ENCODE measurements at regions not wholly inside any gene's neighbourhood (a gene's known extent, or its start where the extent isn't known, plus 50 kb on each side); places are given as distances from the start of the nearest gene placed in this dataset.

DNA sequence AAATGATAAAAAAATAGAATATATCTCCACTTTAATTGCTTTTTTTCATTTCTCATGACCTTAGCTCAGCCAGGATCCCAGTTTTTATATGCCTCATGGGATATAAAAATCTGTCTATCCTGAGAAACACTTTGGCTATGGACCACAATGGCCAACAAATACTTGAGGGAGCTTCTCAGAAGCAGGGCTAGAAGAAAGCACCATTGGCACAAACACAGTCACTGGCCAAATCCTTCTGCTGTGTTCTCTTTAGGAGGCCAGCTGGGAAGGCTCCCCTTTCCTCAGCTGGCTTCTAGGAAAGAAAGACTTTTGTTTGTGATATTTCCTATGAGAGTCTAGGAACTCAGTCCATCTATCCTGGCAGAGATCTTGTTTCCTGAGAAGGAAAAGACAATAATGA, 856.2 kb upstream of the GHITM start:
- TF ChIP-seq, protein P1, sequence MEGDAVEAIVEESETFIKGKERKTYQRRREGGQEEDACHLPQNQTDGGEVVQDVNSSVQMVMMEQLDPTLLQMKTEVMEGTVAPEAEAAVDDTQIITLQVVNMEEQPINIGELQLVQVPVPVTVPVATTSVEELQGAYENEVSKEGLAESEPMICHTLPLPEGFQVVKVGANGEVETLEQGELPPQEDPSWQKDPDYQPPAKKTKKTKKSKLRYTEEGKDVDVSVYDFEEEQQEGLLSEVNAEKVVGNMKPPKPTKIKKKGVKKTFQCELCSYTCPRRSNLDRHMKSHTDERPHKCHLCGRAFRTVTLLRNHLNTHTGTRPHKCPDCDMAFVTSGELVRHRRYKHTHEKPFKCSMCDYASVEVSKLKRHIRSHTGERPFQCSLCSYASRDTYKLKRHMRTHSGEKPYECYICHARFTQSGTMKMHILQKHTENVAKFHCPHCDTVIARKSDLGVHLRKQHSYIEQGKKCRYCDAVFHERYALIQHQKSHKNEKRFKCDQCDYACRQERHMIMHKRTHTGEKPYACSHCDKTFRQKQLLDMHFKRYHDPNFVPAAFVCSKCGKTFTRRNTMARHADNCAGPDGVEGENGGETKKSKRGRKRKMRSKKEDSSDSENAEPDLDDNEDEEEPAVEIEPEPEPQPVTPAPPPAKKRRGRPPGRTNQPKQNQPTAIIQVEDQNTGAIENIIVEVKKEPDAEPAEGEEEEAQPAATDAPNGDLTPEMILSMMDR (IDR thresholded peaks at IDR 0.05; ENCODE audit: low read length): no peak
- no peak for TF ChIP-seq EZH2 (IDR thresholded peaks at IDR 0.05; ENCODE audit: borderline replicate concordance, low read length)
- Histone ChIP-seq H3K9me3 (ENCODE audit: low read length) (no peaks in the 10 kb centered on the region), H3F3A (ENCODE audit: insufficient read depth, low read length) (no peaks in the 10 kb centered on the region; the same call in 1 of the 2 replicates), H3K79me2 (ENCODE audit: insufficient read depth, low read length) (no peaks in the 10 kb centered on the region), H3K9ac (ENCODE audit: low read length) (no peak overlapping the region), H3K4me2 (ENCODE audit: low read length) (no peak overlapping the region), H3K4me3 (ENCODE audit: low read depth, low read length, poor library complexity, severe bottlenecking) (no peak overlapping the region), H4K20me1 (ENCODE audit: insufficient read depth, low read length) (no peaks in the 10 kb centered on the region), H3K36me3 (ENCODE audit: insufficient read depth, low read length) (no peaks in the 10 kb centered on the region), H3K9me2 (ENCODE audit: low read depth, low read length) (no peaks in the 10 kb centered on the region), H3K27ac (ENCODE audit: low read depth, low read length, poor library complexity, severe bottlenecking) (no peak overlapping the region), H3K4me1 (ENCODE audit: insufficient read depth, low read length, severe bottlenecking) (no peaks in the 10 kb centered on the region), H3K27me3 (ENCODE audit: insufficient read depth, low read length) (no peaks in the 10 kb centered on the region), H2AFZ (ENCODE audit: low read length) (no peak overlapping the region)

DNA sequence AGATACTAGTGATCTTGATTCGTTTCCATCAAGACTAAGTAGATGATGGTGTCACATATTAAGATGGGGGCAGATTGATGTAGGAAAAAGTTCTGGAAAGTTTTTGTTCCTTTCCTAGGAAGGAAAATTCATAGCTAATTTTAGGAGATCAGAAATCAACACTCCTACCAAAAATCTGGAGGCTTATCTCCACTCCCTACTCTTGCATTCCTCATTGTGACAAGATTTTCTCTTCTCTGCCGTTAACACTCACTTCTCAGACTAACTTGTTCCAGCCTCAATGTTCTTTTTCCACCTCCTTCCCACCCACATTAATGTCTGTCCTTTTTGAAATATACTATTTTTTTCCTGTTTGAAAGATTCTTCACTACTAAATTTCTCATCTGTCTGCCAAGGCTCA, 851.9 kb upstream of the GHITM start:
- no peak overlapping the region for H3K4me3 ChIP-seq (ENCODE audit: low read depth, low read length, poor library complexity, severe bottlenecking)
- H2AFZ ChIP-seq (ENCODE audit: low read length): no peak overlapping the region
- no peaks in the 10 kb centered on the region for H3K27me3 ChIP-seq (ENCODE audit: insufficient read depth, low read length)
- H3K27ac ChIP-seq (ENCODE audit: low read depth, low read length, poor library complexity, severe bottlenecking): no peak overlapping the region
- TF ChIP-seq EZH2 (IDR thresholded peaks at IDR 0.05; ENCODE audit: borderline replicate concordance, low read length): no peak
- TF ChIP-seq, protein P1 (IDR thresholded peaks at IDR 0.05; ENCODE audit: low read length): no peak
- H3K4me2 ChIP-seq (ENCODE audit: low read length): no peak overlapping the region
- H4K20me1 ChIP-seq (ENCODE audit: insufficient read depth, low read length): no peaks in the 10 kb centered on the region
- no peaks in the 10 kb centered on the region for H3K9me2 ChIP-seq (ENCODE audit: low read depth, low read length)
- H3F3A ChIP-seq (ENCODE audit: insufficient read depth, low read length): no peaks in the 10 kb centered on the region
- H3K9ac ChIP-seq (ENCODE audit: low read length): no peak overlapping the region
- H3K9me3 ChIP-seq (ENCODE audit: low read length): no peaks in the 10 kb centered on the region
- no peaks in the 10 kb centered on the region for H3K4me1 ChIP-seq (ENCODE audit: insufficient read depth, low read length, severe bottlenecking)
- no peaks in the 10 kb centered on the region for H3K36me3 ChIP-seq (ENCODE audit: insufficient read depth, low read length)
- no peaks in the 10 kb centered on the region for H3K79me2 ChIP-seq (ENCODE audit: insufficient read depth, low read length)

DNA sequence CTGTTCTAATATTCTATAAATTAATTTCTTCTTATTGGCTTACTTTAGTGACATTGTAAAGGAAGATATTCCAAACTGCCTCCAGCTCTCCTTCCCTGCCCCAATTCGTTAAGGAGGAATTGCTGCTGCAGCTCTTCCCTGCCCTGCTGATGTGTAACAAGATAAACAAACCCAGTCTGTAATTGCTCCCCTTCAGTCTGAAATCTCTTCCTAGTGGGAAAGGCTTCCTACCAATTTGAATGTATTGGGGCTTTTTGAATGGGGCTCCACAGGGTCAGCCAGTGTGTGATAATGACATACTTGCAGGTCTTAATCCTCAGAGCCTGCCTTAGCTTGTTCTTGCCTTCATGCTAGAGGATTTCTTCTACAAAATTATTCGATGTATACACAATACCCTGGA, 849.9 kb upstream of the GHITM start:
- Histone ChIP-seq H2AFZ (ENCODE audit: low read length) (no peak overlapping the region), H3K4me3 (ENCODE audit: low read depth, low read length, poor library complexity, severe bottlenecking) (no peak overlapping the region), H3K4me1 (ENCODE audit: insufficient read depth, low read length, severe bottlenecking) (no peaks in the 10 kb centered on the region), H3K27me3 (ENCODE audit: insufficient read depth, low read length) (no peaks in the 10 kb centered on the region), H3K9ac (ENCODE audit: low read length) (no peak overlapping the region), H3K9me3 (ENCODE audit: low read length) (no peaks in the 10 kb centered on the region), H3K9me2 (ENCODE audit: low read depth, low read length) (no peaks in the 10 kb centered on the region), H3K4me2 (ENCODE audit: low read length) (no peak overlapping the region), H3K36me3 (ENCODE audit: insufficient read depth, low read length) (no peaks in the 10 kb centered on the region), H3K79me2 (ENCODE audit: insufficient read depth, low read length) (no peaks in the 10 kb centered on the region), H3K27ac (ENCODE audit: low read depth, low read length, poor library complexity, severe bottlenecking) (no peak overlapping the region), H3F3A (ENCODE audit: insufficient read depth, low read length) (no peaks in the 10 kb centered on the region), H4K20me1 (ENCODE audit: insufficient read depth, low read length) (no peaks in the 10 kb centered on the region)
- no peak for TF ChIP-seq EZH2 (IDR thresholded peaks at IDR 0.05; ENCODE audit: borderline replicate concordance, low read length)
- TF ChIP-seq, protein P1 (IDR thresholded peaks at IDR 0.05; ENCODE audit: low read length): no peak

All from OCI-LY1 (cell line).